ENCODE measurements at regions not wholly inside any gene's neighbourhood (a gene's known extent, or its start where the extent isn't known, plus 50 kb on each side); places are given as distances from the start of the nearest gene placed in this dataset.

GRCh38 chr5:173691931-173692330 lies 75.5 kb upstream of the BOD1 start (continued):
- TF ChIP-seq GTF3C2 (IDR thresholded peaks at IDR 0.05; ENCODE audit: borderline replicate concordance, extremely low read depth, insufficient read length), result no peak
- no peak for TF ChIP-seq KAT8 (IDR thresholded peaks at IDR 0.05; ENCODE audit: low read depth)
- no peak for TF ChIP-seq PCBP1 (IDR thresholded peaks at IDR 0.05; ENCODE audit: low read depth, low read length, poor library complexity, severe bottlenecking)
- no peak for TF ChIP-seq CGGBP1 (CRISPR knock-in tag; IDR thresholded peaks at IDR 0.05)
- TF ChIP-seq SNAPC5 (CRISPR knock-in tag; IDR thresholded peaks at IDR 0.05), result no peak
- TF ChIP-seq FOXJ3 (CRISPR knock-in tag; IDR thresholded peaks at IDR 0.05), result no peak
- peak; percentile 70 for TF ChIP-seq DACH1 (IDR thresholded peaks at IDR 0.05; ENCODE audit: partially characterized antibody)
- no peak for TF ChIP-seq ZNF263 (CRISPR knock-in tag; IDR thresholded peaks at IDR 0.05; ENCODE audit: borderline replicate concordance)
- no peak for TF ChIP-seq ZNF408 (CRISPR knock-in tag; IDR thresholded peaks at IDR 0.05; ENCODE audit: low read depth)
- TF ChIP-seq BRD4 (IDR thresholded peaks at IDR 0.05), result no peak
- no peak for TF ChIP-seq ASH1L (IDR thresholded peaks at IDR 0.05; ENCODE audit: borderline replicate concordance, low read depth, partially characterized antibody)
- TF ChIP-seq RERE (CRISPR knock-in tag; IDR thresholded peaks at IDR 0.05; ENCODE audit: borderline replicate concordance), result no peak
- TF ChIP-seq MECOM (CRISPR knock-in tag; IDR thresholded peaks at IDR 0.05), result no peak
- TF ChIP-seq ATF3 (IDR thresholded peaks at IDR 0.05), result peak; percentile 71
- TF ChIP-seq ATF3 (CRISPR knock-in tag; conservative IDR thresholded peaks at IDR 0.05), result no peak
- peak; percentile 85 for TF ChIP-seq ZEB2 (IDR thresholded peaks at IDR 0.05)
- TF ChIP-seq RAD51 (IDR thresholded peaks at IDR 0.05; ENCODE audit: borderline replicate concordance, low read depth), result no peak
- TF ChIP-seq ILK (tag; IDR thresholded peaks at IDR 0.05; ENCODE audit: borderline replicate concordance, low read depth), result no peak
- no peak for TF ChIP-seq LARP7 (IDR thresholded peaks at IDR 0.05)

All from K562 (cell line).